ENCODE measurements at regions not wholly inside any gene's neighbourhood (a gene's known extent, or its start where the extent isn't known, plus 50 kb on each side); places are given as distances from the start of the nearest gene placed in this dataset.

GRCh38 chr14:53896726-53897125 lies 59.9 kb downstream of the BMP4 start:
- Histone ChIP-seq H3K4me2 (ENCODE audit: insufficient read depth, low read length) (no peak overlapping the region), H2AFZ (ENCODE audit: low read depth, low read length) (no peak overlapping the region), H3K27ac (ENCODE audit: low read length) (no peak overlapping the region), H3K9me3 (ENCODE audit: insufficient read depth, low read length, severe bottlenecking) (no peaks in the 10 kb centered on the region), H3K9ac (ENCODE audit: low read depth, low read length) (no peak overlapping the region), H3K4me3 (ENCODE audit: low read depth in 1 of 2, low read length in 2 of 2) (no peak overlapping the region), H3K4me1 (ENCODE audit: insufficient read depth, low read length) (peaks cover 16% of the 10 kb centered on the region), H3K79me2 (ENCODE audit: insufficient read depth, low read length) (no peaks in the 10 kb centered on the region), H3K27me3 (ENCODE audit: insufficient read depth, low read length, poor library complexity) (no peaks in the 10 kb centered on the region), H3K36me3 (ENCODE audit: insufficient read depth, low read length) (no peaks in the 10 kb centered on the region), H4K20me1 (ENCODE audit: insufficient read depth, low read length) (no peaks in the 10 kb centered on the region)
- DNase-seq = no peak
- TF ChIP-seq EZH2 (IDR thresholded peaks at IDR 0.05; ENCODE audit: borderline replicate concordance, low read depth, low read length, severe bottlenecking) = no peak
- no peak for TF ChIP-seq CTCF (IDR thresholded peaks at IDR 0.05; ENCODE audit: borderline replicate concordance, extremely low read depth, low read length, poor library complexity, severe bottlenecking)
- ATAC-seq (ENCODE audit: insufficient read depth, low read depth) = no peak

GRCh38 chr14:53894456-53894855 lies 62.2 kb downstream of the BMP4 start:
- peak overlapping the region; percentile 3; the same call in 1 of the 2 replicates for H3K4me2 ChIP-seq (ENCODE audit: insufficient read depth, low read length)
- H2AFZ ChIP-seq (ENCODE audit: low read depth, low read length) = no peak overlapping the region
- H4K20me1 ChIP-seq (ENCODE audit: insufficient read depth, low read length) = no peaks in the 10 kb centered on the region
- no peaks in the 10 kb centered on the region for H3K36me3 ChIP-seq (ENCODE audit: insufficient read depth, low read length)
- TF ChIP-seq EZH2 (IDR thresholded peaks at IDR 0.05; ENCODE audit: borderline replicate concordance, low read depth, low read length, severe bottlenecking) = no peak
- TF ChIP-seq CTCF (IDR thresholded peaks at IDR 0.05; ENCODE audit: borderline replicate concordance, extremely low read depth, low read length, poor library complexity, severe bottlenecking) = no peak
- no peak for DNase-seq
- H3K9ac ChIP-seq (ENCODE audit: low read depth, low read length) = no peak overlapping the region
- no peak overlapping the region for H3K27ac ChIP-seq (ENCODE audit: low read length)
- peak; percentile 85 for ATAC-seq (ENCODE audit: insufficient read depth, low read depth)
- no peaks in the 10 kb centered on the region for H3K27me3 ChIP-seq (ENCODE audit: insufficient read depth, low read length, poor library complexity)
- H3K4me3 ChIP-seq (ENCODE audit: low read depth in 1 of 2, low read length in 2 of 2) = no peak overlapping the region
- H3K4me1 ChIP-seq (ENCODE audit: insufficient read depth, low read length) = peaks cover 23% of the 10 kb centered on the region
- no peaks in the 10 kb centered on the region for H3K79me2 ChIP-seq (ENCODE audit: insufficient read depth, low read length)
- H3K9me3 ChIP-seq (ENCODE audit: insufficient read depth, low read length, severe bottlenecking) = no peaks in the 10 kb centered on the region

DNA sequence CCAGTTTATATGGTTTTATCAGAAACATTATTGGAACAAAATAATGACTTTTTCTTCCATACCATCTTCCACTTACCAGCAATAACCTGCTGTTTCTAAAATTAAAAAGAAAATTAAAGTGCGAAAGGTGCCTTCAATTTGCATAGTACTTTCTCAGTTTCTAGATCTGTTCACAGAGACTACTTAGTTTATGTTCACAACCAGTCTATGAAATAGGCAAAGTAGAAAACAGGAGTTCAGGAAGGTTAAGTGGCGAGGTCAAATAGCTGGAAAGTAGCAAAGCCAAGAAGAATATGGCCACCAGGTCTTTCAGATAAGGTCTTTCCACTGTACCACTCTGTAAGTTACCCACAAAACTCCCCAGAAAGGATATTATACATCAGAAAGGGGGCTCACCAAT lies 63.3 kb downstream of the BMP4 start:
- Histone ChIP-seq H3K36me3 (ENCODE audit: insufficient read depth, low read length) (no peaks in the 10 kb centered on the region), H3K4me1 (ENCODE audit: insufficient read depth, low read length) (peaks cover 23% of the 10 kb centered on the region), H3K79me2 (ENCODE audit: insufficient read depth, low read length) (no peaks in the 10 kb centered on the region), H2AFZ (ENCODE audit: low read depth, low read length) (no peak overlapping the region), H3K27me3 (ENCODE audit: insufficient read depth, low read length, poor library complexity) (no peaks in the 10 kb centered on the region), H3K9me3 (ENCODE audit: insufficient read depth, low read length, severe bottlenecking) (no peaks in the 10 kb centered on the region), H3K4me3 (ENCODE audit: low read depth in 1 of 2, low read length in 2 of 2) (no peak overlapping the region), H3K4me2 (ENCODE audit: insufficient read depth, low read length) (no peak overlapping the region), H3K9ac (ENCODE audit: low read depth, low read length) (no peak overlapping the region), H4K20me1 (ENCODE audit: insufficient read depth, low read length) (no peaks in the 10 kb centered on the region), H3K27ac (ENCODE audit: low read length) (no peak overlapping the region)
- ATAC-seq (ENCODE audit: insufficient read depth, low read depth) (no peak), DNase-seq (no peak)
- TF ChIP-seq EZH2 (IDR thresholded peaks at IDR 0.05; ENCODE audit: borderline replicate concordance, low read depth, low read length, severe bottlenecking) = no peak
- TF ChIP-seq CTCF (IDR thresholded peaks at IDR 0.05; ENCODE audit: borderline replicate concordance, extremely low read depth, low read length, poor library complexity, severe bottlenecking) = no peak

DNA sequence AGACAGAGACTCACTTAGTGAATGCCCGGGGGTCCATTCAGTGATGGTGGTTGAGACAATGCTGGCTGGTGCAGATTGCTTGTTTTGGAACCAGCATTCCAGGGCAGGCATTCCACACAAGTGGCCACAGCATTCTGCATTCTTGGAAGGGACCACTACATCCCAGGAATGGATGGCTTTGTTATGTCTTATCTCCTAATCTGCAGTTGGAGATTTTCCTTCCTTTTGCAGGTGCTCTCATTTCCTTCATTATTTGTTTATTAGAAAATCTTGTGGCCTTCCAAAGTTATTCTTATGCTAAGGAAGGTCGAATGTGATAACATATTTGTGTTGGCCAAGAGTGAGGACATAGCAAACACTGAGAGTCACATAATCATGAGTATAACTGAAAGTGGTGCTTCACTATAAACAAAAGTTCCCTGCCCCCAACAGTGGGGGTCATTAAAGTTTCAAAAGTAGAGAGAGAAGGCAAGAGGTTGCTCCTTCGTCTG lies 66.0 kb downstream of the BMP4 start:
- Histone ChIP-seq H3K4me3 (ENCODE audit: low read depth in 1 of 2, low read length in 2 of 2) (no peak overlapping the region), H3K4me1 (ENCODE audit: insufficient read depth, low read length) (peaks cover 27% of the 10 kb centered on the region), H3K9me3 (ENCODE audit: insufficient read depth, low read length, severe bottlenecking) (no peaks in the 10 kb centered on the region), H3K9ac (ENCODE audit: low read depth, low read length) (no peak overlapping the region), H4K20me1 (ENCODE audit: insufficient read depth, low read length) (no peaks in the 10 kb centered on the region), H3K27ac (ENCODE audit: low read length) (no peak overlapping the region), H3K27me3 (ENCODE audit: insufficient read depth, low read length, poor library complexity) (no peaks in the 10 kb centered on the region), H3K4me2 (ENCODE audit: insufficient read depth, low read length) (no peak overlapping the region), H3K36me3 (ENCODE audit: insufficient read depth, low read length) (no peaks in the 10 kb centered on the region), H3K79me2 (ENCODE audit: insufficient read depth, low read length) (no peaks in the 10 kb centered on the region), H2AFZ (ENCODE audit: low read depth, low read length) (no peak overlapping the region)
- ATAC-seq (ENCODE audit: insufficient read depth, low read depth) (no peak), DNase-seq (no peak)
- no peak for TF ChIP-seq CTCF (IDR thresholded peaks at IDR 0.05; ENCODE audit: borderline replicate concordance, extremely low read depth, low read length, poor library complexity, severe bottlenecking)
- no peak for TF ChIP-seq EZH2 (IDR thresholded peaks at IDR 0.05; ENCODE audit: borderline replicate concordance, low read depth, low read length, severe bottlenecking)

Data from DND-41 (cell line).